Skin of body (tissue), 1 donor: ENCODE measurements at regions not wholly inside any gene's neighbourhood (a gene's known extent, or its start where the extent isn't known, plus 50 kb on each side); places are given as distances from the start of the nearest gene placed in this dataset.

ENCODE experiments used
- DNase-seq: peaks from one replicate; lab custom pipeline; 2025; lab: John Stamatoyannopoulos, UW

GRCh38 chr18:45227001-45227742 lies 388.1 kb upstream of the SLC14A2 start:
- DNase-seq = no peak

GRCh38 chr18:45228796-45229388 lies 386.4 kb upstream of the SLC14A2 start:
- no peak for DNase-seq

GRCh38 chr18:45231617-45232016 lies 383.7 kb upstream of the SLC14A2 start:
- DNase-seq = peak; percentile 66

GRCh38 chr18:45232061-45232460 lies 383.2 kb upstream of the SLC14A2 start:
- no peak for DNase-seq

GRCh38 chr18:45236676-45237075 lies 378.6 kb upstream of the SLC14A2 start:
- no peak for DNase-seq

- DNase-seq = no peak
Measured at GRCh38 chr18:45237343-45238098, 377.8 kb upstream of the SLC14A2 start.

GRCh38 chr18:45241271-45241670 lies 374.0 kb upstream of the SLC14A2 start:
- DNase-seq = no peak

GRCh38 chr18:45241982-45242565 lies 373.2 kb upstream of the SLC14A2 start:
- DNase-seq = no peak

GRCh38 chr18:45243340-45244110 lies 371.8 kb upstream of the SLC14A2 start:
- no peak for DNase-seq

GRCh38 chr18:45245091-45245511 lies 370.2 kb upstream of the SLC14A2 start:
- DNase-seq = no peak

GRCh38 chr18:45248240-45248903 lies 366.9 kb upstream of the SLC14A2 start:
- DNase-seq = no peak

GRCh38 chr18:45249246-45249661 lies 366.0 kb upstream of the SLC14A2 start:
- no peak for DNase-seq

GRCh38 chr18:45250479-45250878 lies 364.8 kb upstream of the SLC14A2 start:
- DNase-seq = no peak

GRCh38 chr18:45251236-45251635 lies 364.0 kb upstream of the SLC14A2 start:
- DNase-seq = no peak

GRCh38 chr18:45252474-45252873 lies 362.8 kb upstream of the SLC14A2 start:
- no peak for DNase-seq

- no peak for DNase-seq
Measured at GRCh38 chr18:45253056-45253565, 362.2 kb upstream of the SLC14A2 start.

- no peak for DNase-seq
Measured at GRCh38 chr18:45253973-45254708, 361.1 kb upstream of the SLC14A2 start.

GRCh38 chr18:45254709-45255082 lies 360.6 kb upstream of the SLC14A2 start:
- no peak for DNase-seq

- DNase-seq = peak; percentile 6
Measured at GRCh38 chr18:45255197-45255890, 359.9 kb upstream of the SLC14A2 start.
